GM18907 (cell line): ENCODE measurements at regions not wholly inside any gene's neighbourhood (a gene's known extent, or its start where the extent isn't known, plus 50 kb on each side); places are given as distances from the start of the nearest gene placed in this dataset.

Experiments used
- ATAC-seq: cut with Tn5 transposase; IDR thresholded peaks from one replicate; pipeline ENCODE4 v1.9.1; 2021; ENCODE audit warnings: mild to moderate bottlenecking, moderate library complexity; ENCODE audit not compliant: unreplicated experiment

DNA sequence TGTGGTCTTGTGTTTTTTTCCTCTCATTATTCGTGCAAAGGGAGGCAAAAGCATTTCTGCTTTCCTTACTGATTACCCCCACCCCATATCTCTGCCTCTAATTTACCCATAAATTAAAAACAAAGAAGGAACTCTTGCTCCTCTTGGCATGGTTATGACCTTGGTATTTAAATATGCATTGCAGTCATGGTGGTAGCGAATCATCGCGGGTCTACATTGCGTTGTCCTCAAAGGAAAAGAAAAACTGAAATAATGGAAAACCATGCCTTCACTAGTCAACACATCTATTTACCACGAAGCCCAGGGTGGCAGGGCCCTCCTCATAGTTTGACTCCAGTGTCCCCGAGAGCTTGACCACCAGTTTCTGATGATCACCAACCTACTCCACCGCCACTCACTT is 126.7 kb upstream of the PARP11 start:
- no peak for ATAC-seq

DNA sequence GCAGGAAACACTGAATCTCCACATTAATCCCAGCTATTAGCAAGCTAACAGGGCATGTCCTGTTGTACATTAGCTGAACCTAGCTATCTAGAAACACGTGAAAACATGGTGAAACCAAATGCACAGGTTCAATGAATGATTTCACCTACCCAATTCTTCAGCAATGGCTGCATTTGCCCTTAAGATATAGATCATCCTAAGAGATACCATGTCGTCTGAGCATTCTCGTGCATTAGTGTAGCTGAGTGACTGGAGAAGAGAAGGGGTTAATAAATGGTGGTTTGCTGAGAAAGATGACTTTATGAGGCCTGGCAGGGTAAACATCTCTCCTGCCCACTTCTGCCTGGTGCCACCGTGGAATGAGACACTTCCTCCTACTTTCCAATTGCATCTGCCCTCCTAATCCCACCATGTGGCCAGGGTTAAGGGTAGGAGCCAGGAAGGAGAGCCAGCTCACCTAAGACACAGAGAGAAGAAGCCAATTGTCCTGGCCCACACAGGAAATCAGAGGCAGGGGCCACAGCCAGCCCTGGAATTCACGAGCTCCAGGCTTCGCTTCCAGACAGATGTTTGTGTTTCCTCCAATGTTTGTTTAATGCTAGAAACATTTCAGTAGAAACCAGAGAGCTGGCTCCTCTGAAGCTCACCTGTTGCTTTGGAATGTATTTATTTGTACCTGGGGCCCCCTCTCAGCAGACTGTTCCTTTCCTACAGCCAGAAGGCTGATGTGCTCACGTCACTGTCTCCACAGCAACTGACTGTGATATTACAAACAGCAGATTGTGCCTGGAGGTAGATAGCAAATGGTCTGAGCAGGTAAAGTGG is 126.0 kb upstream of the PARP11 start:
- ATAC-seq = no peak

DNA sequence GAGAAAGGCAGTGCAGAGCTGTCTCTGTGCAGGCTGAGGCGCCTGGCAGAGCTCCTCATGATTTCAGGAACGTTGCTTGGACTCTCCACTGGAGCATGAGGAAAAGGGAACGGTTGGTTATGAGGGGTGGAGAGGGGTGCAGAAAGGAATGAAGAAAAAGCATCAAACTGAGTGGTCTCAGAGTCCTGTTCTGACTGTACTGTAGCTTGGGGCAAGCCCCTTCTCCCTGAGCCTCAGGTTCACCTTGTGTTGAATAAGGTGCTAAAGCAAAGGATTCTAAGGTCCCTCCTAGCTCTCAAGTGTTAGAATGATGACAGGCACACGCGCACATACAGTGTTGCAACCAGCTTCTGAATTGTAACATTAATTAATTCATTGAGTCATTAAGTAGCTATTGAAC is 125.2 kb upstream of the PARP11 start:
- no peak for ATAC-seq

DNA sequence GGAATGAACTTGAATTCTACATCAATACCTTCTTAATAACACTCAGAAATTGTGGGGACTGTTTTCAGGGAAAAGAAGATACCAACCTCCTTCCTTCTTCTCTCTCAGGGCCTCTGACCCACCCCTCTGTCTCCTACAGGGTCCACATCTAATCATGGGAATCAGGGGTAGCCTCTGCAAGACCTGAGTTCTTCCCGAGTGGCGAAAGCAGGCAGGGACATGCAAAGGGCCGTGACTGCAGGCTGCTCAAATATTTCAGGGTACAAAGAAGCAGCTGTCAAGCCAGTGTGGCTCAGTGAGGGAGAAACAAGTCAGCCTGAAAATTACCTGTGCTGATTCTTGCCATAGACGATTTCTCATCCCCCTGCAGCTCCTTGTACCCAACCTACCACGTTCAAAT is 123.1 kb upstream of the PARP11 start:
- no peak for ATAC-seq

DNA sequence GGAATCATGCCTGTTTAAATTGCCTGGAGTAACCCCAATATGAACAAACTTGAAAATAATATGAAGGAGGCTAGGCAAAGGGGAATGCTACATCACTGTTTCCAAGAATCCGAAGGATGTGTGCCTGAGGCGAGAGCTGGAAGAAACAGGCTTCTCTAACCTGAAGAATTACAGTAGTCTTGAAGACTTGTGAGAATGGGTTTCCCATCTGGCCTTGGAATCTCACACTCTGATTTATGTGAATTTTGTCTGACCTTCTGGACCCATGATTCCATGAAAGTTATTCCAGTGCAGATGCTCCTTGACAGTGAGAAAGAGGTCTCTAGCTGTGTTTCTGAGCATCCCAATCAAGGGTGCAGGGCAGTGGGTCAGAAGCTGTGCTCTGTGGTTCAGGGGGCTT is 122.1 kb upstream of the PARP11 start:
- no peak for ATAC-seq

DNA sequence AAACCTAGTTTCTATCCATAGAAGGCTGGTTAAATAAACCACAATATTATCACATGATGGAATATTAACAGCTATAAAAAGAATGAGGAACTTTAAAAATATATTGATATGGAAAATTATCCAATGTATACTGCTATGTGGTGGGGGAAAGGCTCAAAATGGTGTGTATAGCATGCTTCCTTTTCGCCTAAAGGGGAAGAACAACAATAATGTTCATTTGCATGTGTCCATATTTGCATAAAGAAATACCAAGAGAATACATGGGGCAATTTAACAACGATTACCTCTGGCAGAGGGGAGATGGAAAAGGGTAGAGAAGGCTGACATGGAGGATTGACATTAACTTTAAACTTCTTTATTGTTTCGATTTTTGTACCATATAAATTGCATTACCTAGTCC is 121.3 kb upstream of the PARP11 start:
- ATAC-seq = no peak

DNA sequence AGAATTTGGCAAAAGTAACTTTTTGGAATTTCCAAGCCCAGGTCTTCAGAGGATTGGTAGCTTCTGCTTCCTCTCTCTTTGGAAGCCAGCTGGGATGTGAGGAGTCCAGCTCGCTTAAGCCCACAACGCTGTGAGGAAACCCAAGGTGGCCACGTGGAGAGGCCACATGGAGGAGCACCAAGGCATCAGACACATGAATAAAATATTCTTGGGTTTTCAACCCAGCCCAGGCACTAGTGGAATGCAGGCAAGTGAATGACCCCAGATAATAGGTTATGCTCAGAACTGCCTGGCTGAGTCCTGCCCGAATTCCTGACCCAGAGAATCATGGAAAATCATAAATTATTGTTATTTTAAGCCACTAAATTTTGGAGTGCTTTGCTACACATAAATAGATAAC is 119.7 kb upstream of the PARP11 start:
- no peak for ATAC-seq

DNA sequence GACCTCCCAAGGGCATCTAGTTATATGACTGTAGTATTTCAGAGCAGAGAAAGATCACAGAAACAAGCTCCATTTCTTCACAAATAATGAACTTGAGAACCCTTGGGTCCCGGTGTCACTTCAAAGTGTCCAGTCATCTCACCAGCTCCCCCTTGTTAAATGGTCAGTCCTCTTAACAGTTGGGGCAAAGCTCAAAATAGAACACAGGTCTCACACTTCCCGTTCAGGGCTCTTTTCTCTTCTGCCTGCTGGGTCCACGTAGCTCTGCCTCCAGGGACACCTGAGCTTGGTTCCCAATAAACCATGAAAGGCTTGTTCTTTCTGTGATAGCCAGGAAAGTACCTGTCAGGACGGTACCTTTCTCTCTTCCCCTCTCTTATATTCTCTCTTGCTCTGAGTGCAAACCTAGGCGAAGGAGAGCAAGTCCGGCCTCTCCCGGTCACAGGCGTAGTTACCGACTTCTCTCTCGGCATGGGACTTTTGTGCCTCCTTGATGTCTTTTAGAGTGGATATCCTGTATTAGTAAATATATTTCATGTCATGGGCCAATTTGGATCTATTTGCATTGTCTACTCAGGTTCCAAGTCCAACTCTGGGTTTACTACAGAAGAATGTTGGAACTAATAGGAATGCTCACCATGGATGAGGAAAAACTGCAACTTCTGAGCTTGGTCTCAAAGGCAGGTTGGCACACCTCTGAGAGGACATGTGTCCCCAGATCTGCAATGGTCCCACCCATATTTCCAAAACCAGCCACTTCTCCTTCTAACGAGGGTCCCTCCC is 118.8 kb upstream of the PARP11 start:
- ATAC-seq = no peak

DNA sequence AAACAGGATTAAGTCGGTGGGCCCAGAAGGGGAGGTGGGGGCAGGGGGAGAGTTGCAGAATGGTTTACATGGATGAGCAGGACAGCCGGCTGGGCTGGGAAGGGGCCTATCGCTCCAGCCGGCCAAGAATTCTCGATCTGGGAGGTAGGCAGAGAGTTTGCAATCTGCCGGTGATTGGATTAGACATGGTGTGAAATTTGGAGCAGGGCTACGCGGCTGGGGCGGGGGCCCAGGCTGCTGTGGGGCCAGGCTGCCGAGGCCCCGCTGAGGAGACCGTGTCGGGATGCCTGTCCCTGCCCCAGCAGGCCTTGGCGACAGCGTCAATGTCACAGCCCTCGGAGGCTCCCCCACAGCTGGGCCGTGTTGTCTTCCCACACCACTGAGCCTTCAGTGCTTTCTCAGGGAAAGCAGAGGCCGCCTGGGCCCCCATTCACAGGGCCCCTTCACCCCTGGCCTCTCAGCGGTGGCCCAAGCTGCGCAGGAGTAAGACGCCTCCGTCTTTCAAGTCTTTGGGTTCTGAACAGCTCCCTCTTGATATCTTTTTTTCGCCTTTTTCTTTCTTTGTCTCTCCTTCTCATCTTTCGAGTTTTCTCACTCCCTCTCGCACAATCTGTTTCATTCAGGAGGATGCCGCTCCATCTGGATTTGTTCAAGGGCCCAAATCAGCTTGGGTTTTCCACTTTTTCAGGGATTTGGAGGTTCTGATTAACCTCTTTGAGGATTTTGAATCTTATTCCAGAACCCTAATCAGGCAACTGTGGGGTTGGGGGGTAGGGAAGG is 117.5 kb upstream of the PARP11 start:
- ATAC-seq = no peak

DNA sequence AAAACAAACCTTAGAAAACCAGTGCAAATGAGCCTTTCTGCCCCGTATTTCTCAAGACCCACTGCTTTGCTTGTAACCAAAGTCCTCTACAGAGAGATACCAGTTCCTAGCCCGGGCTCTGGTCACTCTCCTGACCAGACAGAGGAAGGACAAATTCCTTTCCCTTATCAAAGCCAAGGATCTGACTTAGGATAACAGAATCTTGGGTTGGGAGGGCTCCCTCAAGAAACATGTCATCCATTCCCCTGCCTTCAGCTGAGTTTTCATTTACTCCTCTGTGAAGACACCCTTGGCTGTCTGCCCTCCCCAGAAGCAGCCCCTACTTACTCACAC is 116.0 kb upstream of the PARP11 start:
- ATAC-seq = no peak

DNA sequence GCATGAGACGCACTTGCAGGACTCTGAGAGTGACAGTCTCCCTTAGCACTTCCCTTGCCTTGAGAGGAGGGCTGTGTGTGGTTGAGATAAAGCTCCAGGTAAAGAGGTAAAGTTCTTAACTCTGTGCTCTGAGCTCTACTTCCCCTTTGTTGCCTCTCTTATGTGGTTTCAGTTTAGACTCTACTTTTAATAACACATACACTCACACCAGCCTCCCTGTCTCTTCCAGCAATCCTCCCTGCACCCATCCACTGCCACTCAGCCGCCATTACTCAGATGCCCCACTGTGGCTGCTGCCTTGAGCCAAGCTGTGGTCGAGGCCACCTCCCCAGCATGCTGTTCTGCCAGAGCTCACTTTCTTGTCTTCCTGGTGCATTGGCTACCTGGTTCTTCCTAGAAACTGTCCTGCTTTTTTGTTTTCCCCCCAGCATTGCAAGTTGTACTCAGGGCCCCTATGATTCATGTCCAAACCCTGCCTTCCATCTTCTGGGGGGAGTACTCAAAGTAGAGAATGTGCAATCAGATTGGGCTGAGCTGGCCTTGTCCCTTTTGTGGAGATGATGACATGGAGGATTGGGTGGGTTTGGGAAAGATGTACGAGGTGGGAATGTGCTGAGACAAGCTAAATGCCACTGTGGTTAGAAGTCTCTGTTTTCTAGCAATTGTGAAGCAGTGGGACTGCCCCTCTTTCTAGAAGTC is 115.5 kb upstream of the PARP11 start:
- ATAC-seq = no peak

DNA sequence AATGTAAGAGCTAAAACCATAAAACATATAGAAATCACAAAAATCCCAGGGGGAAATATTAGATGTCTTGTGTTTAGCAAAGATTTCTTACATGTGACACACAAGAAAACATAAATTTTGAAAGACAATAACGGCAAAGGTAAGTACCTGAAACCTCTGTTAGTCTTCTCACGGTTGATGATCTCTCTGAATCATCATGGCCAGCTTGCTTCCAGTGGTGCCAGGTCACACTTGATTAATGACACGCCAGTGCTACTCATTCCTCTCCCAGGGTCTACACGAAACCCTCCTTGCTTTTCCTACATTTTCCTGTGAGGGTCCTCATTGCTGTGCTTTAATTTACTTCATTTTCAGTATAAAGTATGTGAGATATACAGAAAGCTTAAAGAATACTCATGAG is 114.4 kb upstream of the PARP11 start:
- no peak for ATAC-seq

DNA sequence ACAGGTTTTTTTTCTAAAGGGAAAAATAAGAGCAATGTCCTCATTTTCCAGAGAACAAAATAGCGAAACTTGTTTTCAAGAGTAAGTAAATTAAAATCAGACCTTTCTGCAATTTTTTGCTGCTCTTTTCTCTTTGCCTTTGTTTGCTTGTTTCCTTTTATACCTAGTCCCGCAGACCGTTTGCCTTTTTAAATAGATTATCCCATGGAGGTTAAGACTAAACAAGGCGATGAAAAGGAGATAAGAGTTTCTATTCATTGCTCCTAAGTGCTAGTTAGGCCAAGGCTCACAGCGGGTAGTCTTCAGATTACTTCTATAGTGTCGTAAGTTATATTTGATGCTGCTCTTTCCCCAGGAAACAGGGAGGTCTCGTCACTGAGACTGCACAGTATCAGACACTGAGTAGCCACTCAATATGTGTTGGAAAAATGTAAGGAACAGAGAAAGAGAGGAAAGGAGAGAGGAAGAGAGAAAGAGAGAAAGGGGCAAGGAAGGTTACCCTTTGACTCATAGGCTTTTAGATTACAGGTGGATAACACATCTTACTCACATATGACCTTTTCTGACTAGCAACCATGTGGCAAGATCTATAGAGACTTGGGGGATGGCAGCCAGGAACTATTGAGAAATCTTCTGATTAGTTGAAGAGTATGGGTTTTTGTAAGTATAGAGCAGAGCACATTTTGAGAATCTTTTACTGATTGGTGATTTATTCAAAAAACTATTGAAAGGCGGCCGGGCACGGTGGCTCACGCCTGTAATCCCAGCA is 107.5 kb upstream of the PARP11 start:
- ATAC-seq = no peak

DNA sequence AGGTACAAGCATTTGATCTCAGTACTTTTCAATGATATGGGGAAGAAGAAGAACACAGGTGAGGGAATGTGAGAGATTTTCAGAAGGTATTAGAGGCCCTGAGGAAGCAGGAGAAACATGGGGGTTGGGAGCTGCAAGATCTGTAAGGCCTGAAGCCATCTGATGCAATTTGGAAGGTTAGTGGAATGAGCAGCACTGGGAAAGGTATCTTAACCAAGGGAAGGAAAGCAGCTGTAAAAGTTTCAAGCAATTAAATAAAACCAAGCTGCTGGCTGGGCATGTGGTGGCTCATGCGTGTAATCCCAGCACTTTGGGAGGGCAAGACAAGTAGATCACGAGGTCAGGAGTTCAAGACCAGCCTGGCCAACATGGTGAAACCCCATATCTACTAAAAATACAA is 104.4 kb upstream of the PARP11 start:
- ATAC-seq = no peak

DNA sequence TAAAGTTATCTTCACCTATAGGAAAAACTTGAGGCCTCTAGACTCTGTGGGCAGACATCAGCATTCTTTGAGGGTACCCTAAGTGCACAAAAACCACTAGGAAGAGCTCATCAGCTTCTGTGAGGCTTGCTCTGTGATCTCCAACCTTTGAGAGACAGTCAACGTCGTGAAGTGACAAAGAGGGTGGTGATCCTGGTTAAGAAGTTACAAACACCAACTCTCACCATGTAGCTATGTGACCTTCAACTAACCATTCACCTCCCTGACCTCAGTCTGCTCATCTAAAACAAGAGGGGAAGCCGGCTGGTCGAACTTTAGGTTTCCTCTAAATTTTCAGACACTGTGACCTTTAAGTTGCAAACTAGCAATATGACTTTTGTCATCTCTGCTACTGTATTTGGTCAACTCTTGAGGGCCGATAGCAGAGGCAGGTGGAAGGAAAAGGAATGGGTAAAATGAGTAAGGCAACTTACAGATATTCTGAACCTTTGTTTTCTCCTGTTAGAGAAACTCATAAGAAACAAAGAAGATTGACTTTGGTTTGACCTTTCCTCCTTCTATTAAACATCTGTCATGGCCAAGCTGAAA is 103.2 kb upstream of the PARP11 start:
- no peak for ATAC-seq

DNA sequence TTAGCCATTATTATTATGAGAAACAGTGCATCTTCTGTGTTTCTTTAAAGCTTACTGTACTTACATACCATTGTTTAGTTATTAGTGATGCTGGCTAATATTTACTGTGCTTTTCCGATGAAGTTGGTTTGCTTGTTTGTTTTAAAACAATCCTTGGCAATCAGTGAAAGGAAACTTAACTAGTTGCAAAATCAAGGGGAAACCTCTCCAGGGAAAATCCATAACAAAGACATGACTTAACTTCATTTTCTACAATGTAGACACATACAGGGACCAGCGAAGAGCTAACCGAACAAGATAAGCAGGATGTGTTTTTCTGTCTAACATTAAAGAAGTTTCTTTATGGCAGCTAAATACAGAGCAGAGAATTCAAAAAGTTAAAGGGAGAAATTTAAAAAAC is 102.5 kb upstream of the PARP11 start:
- ATAC-seq = no peak

DNA sequence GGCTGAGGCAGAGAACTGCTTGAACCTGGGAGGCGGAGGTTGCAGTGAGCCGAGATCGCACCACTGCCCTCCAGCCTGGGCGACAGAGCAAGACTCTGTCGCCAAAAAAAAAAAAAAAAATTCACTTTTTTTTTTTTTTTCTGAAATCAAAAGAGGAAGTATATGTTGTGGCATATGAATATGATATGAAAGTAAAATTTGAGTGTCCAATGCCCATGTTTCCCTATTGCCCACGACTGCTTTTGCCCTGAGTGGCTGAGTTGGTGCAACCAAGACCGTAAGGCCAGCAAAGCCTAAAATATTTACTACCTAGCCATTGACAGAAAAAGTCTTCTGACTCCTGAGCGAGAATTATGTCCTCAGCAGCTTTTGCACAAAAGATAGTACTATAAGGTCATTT is 101.7 kb upstream of the PARP11 start:
- ATAC-seq = no peak

DNA sequence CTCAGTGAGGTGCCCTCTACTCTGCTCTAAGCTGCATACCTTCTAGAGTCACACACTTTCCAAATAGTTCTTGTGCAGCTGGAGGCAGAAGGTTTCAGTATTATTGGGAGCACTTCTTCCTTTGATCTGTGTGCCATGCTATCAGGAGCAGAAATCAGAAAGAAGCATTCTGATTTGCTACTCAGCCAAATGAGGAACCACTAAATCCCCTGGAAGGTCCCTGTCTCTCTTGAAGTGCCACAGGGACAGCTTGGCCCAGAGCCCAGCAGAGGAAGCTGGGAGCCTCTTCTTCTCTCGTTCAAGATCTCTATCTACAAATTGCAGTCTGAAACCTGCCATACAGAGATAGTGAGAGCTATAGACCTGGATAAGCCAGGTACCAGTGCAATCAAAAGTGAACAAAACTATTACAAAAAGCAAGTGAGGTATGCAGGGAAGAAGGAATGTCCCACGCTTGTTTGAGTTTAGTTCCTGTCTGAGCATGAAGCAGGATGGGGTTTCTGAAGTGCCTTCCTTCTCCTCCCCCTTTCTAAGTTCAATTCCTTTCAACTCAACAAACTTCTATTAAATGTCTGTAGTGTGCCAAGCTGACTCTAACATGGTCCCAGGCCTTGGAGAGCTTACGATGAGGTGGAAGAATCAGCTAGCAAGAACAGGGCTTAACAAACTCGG is 100.9 kb upstream of the PARP11 start:
- no peak for ATAC-seq

DNA sequence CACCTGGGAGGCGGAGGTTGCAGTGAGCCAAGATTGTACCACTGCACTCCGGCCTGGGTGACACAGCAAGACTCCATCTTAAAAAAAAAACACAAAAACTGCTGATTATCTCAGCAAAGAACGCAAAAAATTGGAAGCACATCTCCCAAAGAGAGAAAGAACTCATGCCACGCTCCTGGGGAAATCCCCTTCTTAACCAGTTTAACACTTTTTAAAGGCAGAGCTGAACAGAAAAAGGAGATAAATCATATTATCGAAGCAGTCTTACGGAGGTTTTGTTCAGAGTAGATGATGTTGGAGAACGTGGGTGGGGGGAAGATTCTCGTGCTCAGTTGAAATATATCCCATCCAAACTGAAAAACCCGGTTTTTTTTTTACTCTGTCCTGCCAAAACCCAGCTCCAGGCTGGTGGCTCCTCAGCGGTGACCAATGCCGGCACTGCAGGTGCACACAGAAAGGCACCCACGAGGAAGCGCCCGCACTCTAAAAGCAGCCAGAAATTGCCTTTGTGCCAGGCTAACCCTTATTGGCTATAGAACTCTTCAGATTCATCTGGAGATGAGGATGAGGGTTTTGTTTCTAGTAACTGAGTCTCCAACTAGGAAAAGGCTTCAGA is 100.2 kb upstream of the PARP11 start:
- ATAC-seq = no peak
